ENCODE measurements at regions not wholly inside any gene's neighbourhood (a gene's known extent, or its start where the extent isn't known, plus 50 kb on each side); places are given as distances from the start of the nearest gene placed in this dataset.

- ChIA-PET POLR2A (no interaction called here), CTCF (interaction anchor here (1.2 kb wide), 1 partner anchor 645 kb away, joined by 3 read pairs; no protein-coding TSS in a partner anchor)
- peaks cover 16% of the 10 kb centered on the region for H3K4me1 Mint-ChIP-seq (ENCODE audit: low read depth)
- H3K36me3 Mint-ChIP-seq, result no peaks in the 10 kb centered on the region
- peaks cover 18% of the 10 kb centered on the region for H3K27me3 Mint-ChIP-seq
- no peak overlapping the region for H3K27ac Mint-ChIP-seq
- intact Hi-C loops (cut with micrococcal nuclease), result no loop called here
- H3K4me3 Mint-ChIP-seq, result no peak overlapping the region
- no peak for DNase-seq
- no peaks in the 10 kb centered on the region for H3K9me3 Mint-ChIP-seq
Observed at GRCh38 chr2:12286347-12286746, 430.4 kb upstream of the TRIB2 start.

GRCh38 chr2:12287220-12287751 is 429.4 kb upstream of the TRIB2 start:
- intact Hi-C loops (cut with micrococcal nuclease), result no loop called here
- peaks cover 22% of the 10 kb centered on the region for H3K4me1 Mint-ChIP-seq (ENCODE audit: low read depth)
- H3K4me3 Mint-ChIP-seq, result no peak overlapping the region
- ChIA-PET POLR2A (no interaction called here), CTCF (interaction anchor here (1.2 kb wide), 1 partner anchor 644 kb away, joined by 3 read pairs; no protein-coding TSS in a partner anchor)
- H3K9me3 Mint-ChIP-seq, result no peaks in the 10 kb centered on the region
- DNase-seq, result no peak
- H3K27me3 Mint-ChIP-seq, result peaks cover 20% of the 10 kb centered on the region
- H3K27ac Mint-ChIP-seq, result no peak overlapping the region
- peaks cover 2% of the 10 kb centered on the region for H3K36me3 Mint-ChIP-seq

- Mint-ChIP-seq H3K9me3 (no peaks in the 10 kb centered on the region), H3K4me1 (ENCODE audit: low read depth) (peaks cover 22% of the 10 kb centered on the region), H3K36me3 (peaks cover 2% of the 10 kb centered on the region), H3K4me3 (no peak overlapping the region), H3K27me3 (peaks cover 20% of the 10 kb centered on the region), H3K27ac (no peak overlapping the region)
- DNase-seq, result no peak
- POLR2A ChIA-PET, result no interaction called here
- intact Hi-C loops (cut with micrococcal nuclease), result no loop called here
- CTCF ChIA-PET, result no interaction called here
Observed at GRCh38 chr2:12288048-12288447, 428.7 kb upstream of the TRIB2 start.

GRCh38 chr2:12289120-12289802 is 427.5 kb upstream of the TRIB2 start:
- POLR2A ChIA-PET, result no interaction called here
- peaks cover 31% of the 10 kb centered on the region for H3K4me1 Mint-ChIP-seq (ENCODE audit: low read depth)
- H3K4me3 Mint-ChIP-seq, result no peak overlapping the region
- H3K9me3 Mint-ChIP-seq, result no peaks in the 10 kb centered on the region
- no peak overlapping the region for H3K27ac Mint-ChIP-seq
- intact Hi-C loops (cut with micrococcal nuclease), result no loop called here
- no peak for DNase-seq
- H3K27me3 Mint-ChIP-seq, result peaks cover 20% of the 10 kb centered on the region
- peaks cover 2% of the 10 kb centered on the region for H3K36me3 Mint-ChIP-seq
- CTCF ChIA-PET, result no interaction called here

GRCh38 chr2:12291303-12291702 is 425.4 kb upstream of the TRIB2 start:
- H3K4me1 Mint-ChIP-seq (ENCODE audit: low read depth), result peaks cover 44% of the 10 kb centered on the region
- CTCF ChIA-PET, result interaction anchor here (0.6 kb wide), 1 partner anchor 424 kb away, joined by 5 read pairs; no protein-coding TSS in a partner anchor
- no peak for DNase-seq
- H3K36me3 Mint-ChIP-seq, result peaks cover 2% of the 10 kb centered on the region
- intact Hi-C loops (cut with micrococcal nuclease), result loop anchor here (5.0 to 10.0 kb wide), 6 partner anchors 114 to 673 kb away; no protein-coding TSS in a partner anchor
- H3K27ac Mint-ChIP-seq, result no peak overlapping the region
- H3K4me3 Mint-ChIP-seq, result no peak overlapping the region
- H3K9me3 Mint-ChIP-seq, result no peaks in the 10 kb centered on the region
- peaks cover 21% of the 10 kb centered on the region for H3K27me3 Mint-ChIP-seq
- POLR2A ChIA-PET, result no interaction called here

- no peak overlapping the region for H3K4me3 Mint-ChIP-seq
Observed at GRCh38 chr2:12293874-12294273, 422.9 kb upstream of the TRIB2 start.

GRCh38 chr2:12295856-12296519 is 420.7 kb upstream of the TRIB2 start:
- no peak for DNase-seq
- H3K27me3 Mint-ChIP-seq, result peaks cover 15% of the 10 kb centered on the region
- H3K4me1 Mint-ChIP-seq (ENCODE audit: low read depth), result peaks cover 42% of the 10 kb centered on the region
- ChIA-PET CTCF (interaction anchor here (1.0 kb wide), 1 partner anchor 635 kb away, joined by 3 read pairs; no protein-coding TSS in a partner anchor), POLR2A (no interaction called here)
- peaks cover 5% of the 10 kb centered on the region for H3K36me3 Mint-ChIP-seq
- H3K27ac Mint-ChIP-seq, result no peak overlapping the region
- no peak overlapping the region for H3K4me3 Mint-ChIP-seq
- intact Hi-C loops (cut with micrococcal nuclease), result loop anchor here (2.0 to 10.0 kb wide), 8 partner anchors 117 to 669 kb away; no protein-coding TSS in a partner anchor
- no peaks in the 10 kb centered on the region for H3K9me3 Mint-ChIP-seq

More at GRCh38 chr2:12293874-12294273, 422.9 kb upstream of the TRIB2 start:
- Mint-ChIP-seq H3K9me3 (no peaks in the 10 kb centered on the region), H3K27me3 (peaks cover 20% of the 10 kb centered on the region), H3K4me1 (ENCODE audit: low read depth) (peaks cover 43% of the 10 kb centered on the region), H3K27ac (no peak overlapping the region), H3K36me3 (peaks cover 5% of the 10 kb centered on the region)
- DNase-seq, result no peak
- CTCF ChIA-PET, result interaction anchor here (1.3 to 1.5 kb wide), 2 partner anchors 22 to 423 kb away, joined by 5 to 9 read pairs; partner anchors contain the start of gene TRIB2
- intact Hi-C loops (cut with micrococcal nuclease), result loop anchor here (1.0 to 10.0 kb wide), 16 partner anchors 9 to 671 kb away; no protein-coding TSS in a partner anchor
- POLR2A ChIA-PET, result interaction anchor here (0.6 to 1.4 kb wide), 4 partner anchors 22 to 463 kb away, joined by 3 to 13 read pairs (median 4); no protein-coding TSS in a partner anchor

- Mint-ChIP-seq H3K36me3 (peaks cover 3% of the 10 kb centered on the region), H3K4me1 (ENCODE audit: low read depth) (peaks cover 42% of the 10 kb centered on the region), H3K9me3 (no peaks in the 10 kb centered on the region), H3K4me3 (no peak overlapping the region), H3K27me3 (peaks cover 9% of the 10 kb centered on the region), H3K27ac (no peak overlapping the region)
- intact Hi-C loops (cut with micrococcal nuclease), result loop anchor here (10.0 kb wide), 3 partner anchors 432 to 668 kb away; no protein-coding TSS in a partner anchor
- ChIA-PET POLR2A (no interaction called here), CTCF (interaction anchor here (1.0 kb wide), 1 partner anchor 634 kb away, joined by 3 read pairs; no protein-coding TSS in a partner anchor)
- DNase-seq, result no peak
Observed at GRCh38 chr2:12296915-12297314, 419.8 kb upstream of the TRIB2 start.

- H3K27me3 Mint-ChIP-seq, result peaks cover 9% of the 10 kb centered on the region
- no peak overlapping the region for H3K4me3 Mint-ChIP-seq
- no peak overlapping the region for H3K27ac Mint-ChIP-seq
- intact Hi-C loops (cut with micrococcal nuclease), result loop anchor here (10.0 kb wide), 3 partner anchors 434 to 666 kb away; no protein-coding TSS in a partner anchor
- H3K9me3 Mint-ChIP-seq, result no peaks in the 10 kb centered on the region
- peaks cover 53% of the 10 kb centered on the region for H3K4me1 Mint-ChIP-seq (ENCODE audit: low read depth)
- ChIA-PET CTCF (no interaction called here), POLR2A (no interaction called here)
- H3K36me3 Mint-ChIP-seq, result peaks cover 3% of the 10 kb centered on the region
- no peak for DNase-seq
Observed at GRCh38 chr2:12298352-12298751, 418.4 kb upstream of the TRIB2 start.

GRCh38 chr2:12299431-12299830 is 417.3 kb upstream of the TRIB2 start:
- peaks cover 9% of the 10 kb centered on the region for H3K27me3 Mint-ChIP-seq
- CTCF ChIA-PET, result no interaction called here
- no peaks in the 10 kb centered on the region for H3K9me3 Mint-ChIP-seq
- no peak overlapping the region for H3K4me3 Mint-ChIP-seq
- no peak overlapping the region for H3K27ac Mint-ChIP-seq
- intact Hi-C loops (cut with micrococcal nuclease), result loop anchor here (10.0 kb wide), 3 partner anchors 435 to 665 kb away; no protein-coding TSS in a partner anchor
- H3K36me3 Mint-ChIP-seq, result peaks cover 3% of the 10 kb centered on the region
- H3K4me1 Mint-ChIP-seq (ENCODE audit: low read depth), result peaks cover 48% of the 10 kb centered on the region
- POLR2A ChIA-PET, result no interaction called here
- no peak for DNase-seq

GRCh38 chr2:12300019-12300602 is 416.6 kb upstream of the TRIB2 start:
- CTCF ChIA-PET, result no interaction called here
- no peak overlapping the region for H3K27ac Mint-ChIP-seq
- H3K4me1 Mint-ChIP-seq (ENCODE audit: low read depth), result peaks cover 42% of the 10 kb centered on the region

GRCh38 chr2:12300927-12301326 is 415.8 kb upstream of the TRIB2 start:
- peaks cover 3% of the 10 kb centered on the region for H3K36me3 Mint-ChIP-seq
- peaks cover 36% of the 10 kb centered on the region for H3K4me1 Mint-ChIP-seq (ENCODE audit: low read depth)
- H3K27me3 Mint-ChIP-seq, result peaks cover 9% of the 10 kb centered on the region
- no peaks in the 10 kb centered on the region for H3K9me3 Mint-ChIP-seq
- no peak overlapping the region for H3K27ac Mint-ChIP-seq
- intact Hi-C loops (cut with micrococcal nuclease), result no loop called here
- H3K4me3 Mint-ChIP-seq, result no peak overlapping the region
- ChIA-PET POLR2A (no interaction called here), CTCF (interaction anchor here (1.1 kb wide), 1 partner anchor 30 kb away, joined by 3 read pairs; no protein-coding TSS in a partner anchor)
- no peak for DNase-seq

More at GRCh38 chr2:12300019-12300602, 416.6 kb upstream of the TRIB2 start:
- Mint-ChIP-seq H3K4me3 (no peak overlapping the region), H3K9me3 (no peaks in the 10 kb centered on the region), H3K36me3 (peaks cover 3% of the 10 kb centered on the region), H3K27me3 (peaks cover 9% of the 10 kb centered on the region)
- no peak for DNase-seq
- POLR2A ChIA-PET, result no interaction called here
- intact Hi-C loops (cut with micrococcal nuclease), result no loop called here

All from activated CD4-positive, alpha-beta memory T cell treated with anti-CD3 and anti-CD28 coated beads for 36 hours (primary cell).